Endodermal cell (in vitro differentiated cells): ENCODE measurements at regions not wholly inside any gene's neighbourhood (a gene's known extent, or its start where the extent isn't known, plus 50 kb on each side); places are given as distances from the start of the nearest gene placed in this dataset.

Experiments used
- DNase-seq: peaks from one replicate; pipeline ENCODE4 v3.0.0-alpha.2; 2017
- H3K27ac ChIP-seq: 2 replicates; pipeline ENCODE4 v1.5.1; 2013; ENCODE audit warnings: mild to moderate bottlenecking, low read depth, low read length, moderate library complexity
- H3K27me3 ChIP-seq: 2 replicates; pipeline ENCODE4 v1.6.1; 2013; ENCODE audit warnings: mild to moderate bottlenecking, low read length, moderate library complexity; ENCODE audit not compliant: insufficient read depth, control insufficient read depth, poor library complexity, severe bottlenecking
- H3K36me3 ChIP-seq: 2 replicates; pipeline ENCODE4 v1.7.0; 2013; ENCODE audit warnings: mild to moderate bottlenecking, low read length, moderate library complexity; ENCODE audit not compliant: control insufficient read depth, insufficient read depth
- H3K4me1 ChIP-seq: one replicate; pipeline ENCODE4 v1.7.0; 2013; ENCODE audit warnings: low read length; ENCODE audit not compliant: control insufficient read depth, insufficient read depth
- H3K4me3 ChIP-seq: 2 replicates; pipeline ENCODE4 v1.5.1; 2013; ENCODE audit warnings: mild to moderate bottlenecking, low read length, moderate library complexity
- H3K9ac ChIP-seq: 2 replicates; pipeline ENCODE4 v1.6.1; 2013; ENCODE audit warnings: mild to moderate bottlenecking, low read length, moderate library complexity; ENCODE audit not compliant: poor library complexity, severe bottlenecking; ENCODE audit errors: extremely low read depth
- H3K9me3 ChIP-seq: 2 replicates; pipeline ENCODE4 v1.6.1; 2013; ENCODE audit warnings: mild to moderate bottlenecking, low read length, moderate library complexity; ENCODE audit not compliant: control insufficient read depth
- H3K27ac Mint-ChIP-seq: 2 replicates; pipeline ENCODE4 v1.8.0; 2020; ENCODE audit warnings: mixed read lengths
- H3K27me3 Mint-ChIP-seq: 2 replicates; pipeline ENCODE4 v1.8.0; 2021; ENCODE audit warnings: mild to moderate bottlenecking, mixed read lengths; ENCODE audit not compliant: insufficient read depth
- H3K36me3 Mint-ChIP-seq: 2 replicates; pipeline ENCODE4 v1.8.0; 2020; ENCODE audit warnings: low read depth, mixed read lengths
- H3K4me1 Mint-ChIP-seq: 2 replicates; pipeline ENCODE4 v1.8.0; 2020; ENCODE audit warnings: mixed read lengths
- H3K4me3 Mint-ChIP-seq: 2 replicates; pipeline ENCODE4 v1.8.0; 2020; ENCODE audit warnings: mild to moderate bottlenecking, moderate library complexity, mixed read lengths
- H3K9me3 Mint-ChIP-seq: 2 replicates; pipeline ENCODE4 v1.8.0; 2020; ENCODE audit warnings: mild to moderate bottlenecking, mixed read lengths
- WGBS, 2 experiments: methylation state at CpG; one replicate each; pipeline versions ENCODE4 v1.1.5 to v1.1.7; 2013; ENCODE audit warnings: missing lambda C conversion rate in 2 of 2, mixed read lengths in 1 of 2; ENCODE audit not compliant: insufficient coverage in 1 of 2, insufficient read length in 1 of 2; 5-methylcytosine and 5-hydroxymethylcytosine counted together
- TF ChIP-seq, protein P1 (sequence below): fragments of 200-600 bp; sonication (generic); conservative IDR thresholded peaks from 2 replicates; pipeline ENCODE4 v1.5.0; 2021; ENCODE audit warnings: antibody characterized with exemption, mild to moderate bottlenecking

DNA sequence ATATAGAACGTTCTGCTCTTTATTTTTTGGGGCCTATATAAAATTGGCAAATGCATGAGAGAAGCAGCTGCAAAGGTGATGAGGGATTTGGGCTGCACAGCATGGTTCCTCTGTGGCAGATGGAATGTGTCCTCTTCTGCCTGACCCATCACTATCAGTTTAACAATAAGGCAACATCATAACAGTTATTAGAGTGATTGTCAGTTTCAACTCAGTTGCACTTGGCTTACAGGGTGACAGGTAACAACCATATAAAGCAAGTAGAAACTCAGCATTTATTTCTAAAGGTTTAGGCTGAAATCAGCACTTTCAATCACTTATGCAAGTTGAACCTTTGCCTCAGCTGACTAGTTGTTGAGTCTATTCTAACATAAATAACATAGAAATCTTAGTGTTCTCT, 935.4 kb upstream of the CHORDC1 start:
- Mint-ChIP-seq H3K27me3 (no peaks in the 10 kb centered on the region), H3K9me3 (peaks cover 4% of the 10 kb centered on the region), H3K4me3 (no peak overlapping the region), H3K27ac (no peak overlapping the region), H3K4me1 (peaks cover 14% of the 10 kb centered on the region), H3K36me3 (no peaks in the 10 kb centered on the region)
- Histone ChIP-seq H3K4me1 (peaks cover 8% of the 10 kb centered on the region), H3K36me3 (no peaks in the 10 kb centered on the region), H3K27ac (no peak overlapping the region), H3K27me3 (no peaks in the 10 kb centered on the region), H3K4me3 (no peak overlapping the region), H3K9me3 (peaks cover 11% of the 10 kb centered on the region), H3K9ac (no peak overlapping the region)
- no peak for DNase-seq
- 84% methylated on average over 1 of the region's 1 CpG; no CpG with 5 or more reads in 1 of the 2 experiments for WGBS, 2 experiments
- TF ChIP-seq, protein P1, sequence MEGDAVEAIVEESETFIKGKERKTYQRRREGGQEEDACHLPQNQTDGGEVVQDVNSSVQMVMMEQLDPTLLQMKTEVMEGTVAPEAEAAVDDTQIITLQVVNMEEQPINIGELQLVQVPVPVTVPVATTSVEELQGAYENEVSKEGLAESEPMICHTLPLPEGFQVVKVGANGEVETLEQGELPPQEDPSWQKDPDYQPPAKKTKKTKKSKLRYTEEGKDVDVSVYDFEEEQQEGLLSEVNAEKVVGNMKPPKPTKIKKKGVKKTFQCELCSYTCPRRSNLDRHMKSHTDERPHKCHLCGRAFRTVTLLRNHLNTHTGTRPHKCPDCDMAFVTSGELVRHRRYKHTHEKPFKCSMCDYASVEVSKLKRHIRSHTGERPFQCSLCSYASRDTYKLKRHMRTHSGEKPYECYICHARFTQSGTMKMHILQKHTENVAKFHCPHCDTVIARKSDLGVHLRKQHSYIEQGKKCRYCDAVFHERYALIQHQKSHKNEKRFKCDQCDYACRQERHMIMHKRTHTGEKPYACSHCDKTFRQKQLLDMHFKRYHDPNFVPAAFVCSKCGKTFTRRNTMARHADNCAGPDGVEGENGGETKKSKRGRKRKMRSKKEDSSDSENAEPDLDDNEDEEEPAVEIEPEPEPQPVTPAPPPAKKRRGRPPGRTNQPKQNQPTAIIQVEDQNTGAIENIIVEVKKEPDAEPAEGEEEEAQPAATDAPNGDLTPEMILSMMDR, result no peak

DNA sequence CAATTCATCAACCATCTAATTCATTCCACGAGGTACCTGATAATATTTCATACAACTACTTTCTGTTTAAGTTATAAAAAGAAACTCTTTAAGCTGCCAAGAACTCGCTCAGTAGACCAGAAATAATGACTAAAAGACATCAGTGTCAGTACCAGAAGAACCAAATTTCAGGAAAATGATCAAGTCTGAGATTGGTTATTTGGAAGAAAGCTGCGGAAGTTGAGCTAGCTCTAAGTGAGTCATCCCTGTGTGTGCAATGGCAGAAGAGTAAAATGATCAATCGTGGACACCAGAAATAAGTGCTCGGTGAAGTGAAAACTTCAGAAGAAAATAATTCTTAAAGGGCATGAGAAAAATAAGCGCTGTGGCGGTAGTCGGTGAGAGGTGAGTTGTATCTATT, 933.2 kb upstream of the CHORDC1 start:
- peaks cover 4% of the 10 kb centered on the region for H3K36me3 Mint-ChIP-seq
- H3K4me1 Mint-ChIP-seq, result peaks cover 14% of the 10 kb centered on the region
- DNase-seq, result no peak
- H3K9me3 Mint-ChIP-seq, result peaks cover 24% of the 10 kb centered on the region
- peaks cover 32% of the 10 kb centered on the region for H3K9me3 ChIP-seq
- no peak overlapping the region for H3K27ac ChIP-seq
- H3K27me3 ChIP-seq, result no peaks in the 10 kb centered on the region
- H3K4me3 Mint-ChIP-seq, result no peak overlapping the region
- no peak overlapping the region for H3K4me3 ChIP-seq
- H3K27me3 Mint-ChIP-seq, result no peaks in the 10 kb centered on the region
- no peaks in the 10 kb centered on the region for H3K36me3 ChIP-seq
- TF ChIP-seq, protein P1, result no peak
- 88 to 94% methylated on average over 3 to 6 of the region's 8 CpGs for WGBS, 2 experiments
- no peak overlapping the region for H3K27ac Mint-ChIP-seq
- H3K9ac ChIP-seq, result no peak overlapping the region
- H3K4me1 ChIP-seq, result peaks cover 8% of the 10 kb centered on the region

- TF ChIP-seq, protein P1, result no peak
- H3K4me3 Mint-ChIP-seq, result no peak overlapping the region
- H3K9me3 Mint-ChIP-seq, result peaks cover 19% of the 10 kb centered on the region
- WGBS, 2 experiments, result 82 to 85% methylated on average over 2 of the region's 2 CpGs
- peaks cover 15% of the 10 kb centered on the region for H3K4me1 Mint-ChIP-seq
- Histone ChIP-seq H3K4me1 (peaks cover 10% of the 10 kb centered on the region), H3K27me3 (no peaks in the 10 kb centered on the region), H3K36me3 (no peaks in the 10 kb centered on the region), H3K9ac (no peak overlapping the region), H3K27ac (no peak overlapping the region), H3K4me3 (no peak overlapping the region), H3K9me3 (peaks cover 17% of the 10 kb centered on the region)
- no peak overlapping the region for H3K27ac Mint-ChIP-seq
- H3K27me3 Mint-ChIP-seq, result peaks cover 2% of the 10 kb centered on the region
- no peak for DNase-seq
- peaks cover under 1% of the 10 kb centered on the region for H3K36me3 Mint-ChIP-seq
These were observed 925.0 kb upstream of the CHORDC1 start for GRCh38 chr11:91147885-91148284.
